ENCODE measurements at regions not wholly inside any gene's neighbourhood (a gene's known extent, or its start where the extent isn't known, plus 50 kb on each side); places are given as distances from the start of the nearest gene placed in this dataset.

- CTCF ChIA-PET, result interaction anchor here (1.5 kb wide), 1 partner anchor 9 kb away, joined by 3 read pairs; no protein-coding TSS in a partner anchor
- no peak overlapping the region for H3K4me3 Mint-ChIP-seq
These were observed 169.7 kb upstream of the FOXN2 start for GRCh38 chr2:48144777-48145176.

GRCh38 chr2:48145845-48146452 lies 168.5 kb upstream of the FOXN2 start:
- POLR2A ChIA-PET, result no interaction called here
- no peak overlapping the region for H3K27ac Mint-ChIP-seq
- H3K4me1 Mint-ChIP-seq, result peaks cover 15% of the 10 kb centered on the region
- no peak overlapping the region for H3K4me3 Mint-ChIP-seq
- no peaks in the 10 kb centered on the region for H3K27me3 Mint-ChIP-seq
- no peak for DNase-seq
- H3K9me3 Mint-ChIP-seq, result peaks cover 2% of the 10 kb centered on the region
- CTCF ChIA-PET, result no interaction called here
- peaks cover 4% of the 10 kb centered on the region for H3K36me3 Mint-ChIP-seq (ENCODE audit: low read depth)

More at GRCh38 chr2:48144777-48145176, 169.7 kb upstream of the FOXN2 start:
- POLR2A ChIA-PET, result interaction anchor here (1.0 kb wide), 1 partner anchor 238 kb away, joined by 3 read pairs; no protein-coding TSS in a partner anchor
- Mint-ChIP-seq H3K4me1 (peaks cover 15% of the 10 kb centered on the region), H3K27ac (no peak overlapping the region), H3K9me3 (peaks cover 2% of the 10 kb centered on the region), H3K27me3 (peaks cover 1% of the 10 kb centered on the region), H3K36me3 (ENCODE audit: low read depth) (peaks cover 4% of the 10 kb centered on the region)
- DNase-seq, result peak; percentile 24

- H3K9me3 Mint-ChIP-seq, result peaks cover 2% of the 10 kb centered on the region
- ChIA-PET CTCF (no interaction called here), POLR2A (no interaction called here)
- H3K27ac Mint-ChIP-seq, result no peak overlapping the region
- peaks cover 15% of the 10 kb centered on the region for H3K4me1 Mint-ChIP-seq
- H3K4me3 Mint-ChIP-seq, result no peak overlapping the region
- peaks cover 4% of the 10 kb centered on the region for H3K36me3 Mint-ChIP-seq (ENCODE audit: low read depth)
- DNase-seq, result no peak
- H3K27me3 Mint-ChIP-seq, result no peaks in the 10 kb centered on the region
These were observed 167.9 kb upstream of the FOXN2 start for GRCh38 chr2:48146552-48146951.

- Mint-ChIP-seq H3K27me3 (no peaks in the 10 kb centered on the region), H3K9me3 (peaks cover 2% of the 10 kb centered on the region), H3K27ac (no peak overlapping the region), H3K4me3 (no peak overlapping the region), H3K36me3 (ENCODE audit: low read depth) (peaks cover 4% of the 10 kb centered on the region), H3K4me1 (peaks cover 15% of the 10 kb centered on the region)
- ChIA-PET CTCF (no interaction called here), POLR2A (no interaction called here)
- no peak for DNase-seq
These were observed 166.8 kb upstream of the FOXN2 start for GRCh38 chr2:48147719-48148118.

- CTCF ChIA-PET, result no interaction called here
- Mint-ChIP-seq H3K27ac (no peak overlapping the region), H3K4me3 (no peak overlapping the region), H3K9me3 (no peaks in the 10 kb centered on the region), H3K36me3 (ENCODE audit: low read depth) (no peaks in the 10 kb centered on the region), H3K27me3 (no peaks in the 10 kb centered on the region), H3K4me1 (peaks cover 15% of the 10 kb centered on the region)
- POLR2A ChIA-PET, result no interaction called here
- no peak for DNase-seq
These were observed 165.5 kb upstream of the FOXN2 start for GRCh38 chr2:48148841-48149430.

GRCh38 chr2:48157150-48157549 lies 157.3 kb upstream of the FOXN2 start:
- no peak for DNase-seq
- ChIA-PET CTCF (no interaction called here), POLR2A (no interaction called here)
- Mint-ChIP-seq H3K4me3 (no peak overlapping the region), H3K27ac (no peak overlapping the region), H3K27me3 (peaks cover 16% of the 10 kb centered on the region), H3K4me1 (no peaks in the 10 kb centered on the region), H3K36me3 (ENCODE audit: low read depth) (peaks cover 11% of the 10 kb centered on the region), H3K9me3 (peaks cover 9% of the 10 kb centered on the region)

- H3K27ac Mint-ChIP-seq, result no peak overlapping the region
- ChIA-PET POLR2A (no interaction called here), CTCF (no interaction called here)
- peaks cover 6% of the 10 kb centered on the region for H3K9me3 Mint-ChIP-seq
- peaks cover 11% of the 10 kb centered on the region for H3K36me3 Mint-ChIP-seq (ENCODE audit: low read depth)
- H3K4me1 Mint-ChIP-seq, result no peaks in the 10 kb centered on the region
- no peak overlapping the region for H3K4me3 Mint-ChIP-seq
- peaks cover 21% of the 10 kb centered on the region for H3K27me3 Mint-ChIP-seq
- no peak for DNase-seq
These were observed 152.9 kb upstream of the FOXN2 start for GRCh38 chr2:48161628-48162027.

- H3K4me1 Mint-ChIP-seq, result no peaks in the 10 kb centered on the region
- peaks cover 2% of the 10 kb centered on the region for H3K9me3 Mint-ChIP-seq
- CTCF ChIA-PET, result no interaction called here
- no peak for DNase-seq
- H3K36me3 Mint-ChIP-seq (ENCODE audit: low read depth), result peaks cover 3% of the 10 kb centered on the region
- H3K27me3 Mint-ChIP-seq, result peaks cover 19% of the 10 kb centered on the region
- no peak overlapping the region for H3K4me3 Mint-ChIP-seq
- no peak overlapping the region for H3K27ac Mint-ChIP-seq
- POLR2A ChIA-PET, result no interaction called here
These were observed 151.7 kb upstream of the FOXN2 start for GRCh38 chr2:48162742-48163141.

GRCh38 chr2:48165070-48165753 lies 149.3 kb upstream of the FOXN2 start:
- Mint-ChIP-seq H3K27me3 (peaks cover 14% of the 10 kb centered on the region), H3K36me3 (ENCODE audit: low read depth) (no peaks in the 10 kb centered on the region), H3K27ac (no peak overlapping the region), H3K4me3 (no peak overlapping the region), H3K4me1 (no peaks in the 10 kb centered on the region), H3K9me3 (no peaks in the 10 kb centered on the region)
- ChIA-PET CTCF (no interaction called here), POLR2A (no interaction called here)
- no peak for DNase-seq

GRCh38 chr2:48169141-48169592 lies 145.3 kb upstream of the FOXN2 start:
- H3K36me3 Mint-ChIP-seq (ENCODE audit: low read depth), result no peaks in the 10 kb centered on the region
- POLR2A ChIA-PET, result no interaction called here
- H3K4me1 Mint-ChIP-seq, result no peaks in the 10 kb centered on the region
- no peak for DNase-seq
- H3K4me3 Mint-ChIP-seq, result no peak overlapping the region
- H3K27me3 Mint-ChIP-seq, result peaks cover 3% of the 10 kb centered on the region
- no peak overlapping the region for H3K27ac Mint-ChIP-seq
- H3K9me3 Mint-ChIP-seq, result no peaks in the 10 kb centered on the region
- CTCF ChIA-PET, result no interaction called here

- no peak overlapping the region for H3K4me3 Mint-ChIP-seq
- H3K36me3 Mint-ChIP-seq (ENCODE audit: low read depth), result no peaks in the 10 kb centered on the region
- peaks cover 3% of the 10 kb centered on the region for H3K27me3 Mint-ChIP-seq
- POLR2A ChIA-PET, result no interaction called here
- CTCF ChIA-PET, result no interaction called here
- H3K27ac Mint-ChIP-seq, result no peak overlapping the region
- H3K4me1 Mint-ChIP-seq, result no peaks in the 10 kb centered on the region
- no peak for DNase-seq
- no peaks in the 10 kb centered on the region for H3K9me3 Mint-ChIP-seq
These were observed 144.2 kb upstream of the FOXN2 start for GRCh38 chr2:48170281-48170680.

- DNase-seq, result no peak
- H3K27ac Mint-ChIP-seq, result no peak overlapping the region
These were observed 141.3 kb upstream of the FOXN2 start for GRCh38 chr2:48173141-48173540.

GRCh38 chr2:48174503-48174902 lies 140.0 kb upstream of the FOXN2 start:
- H3K4me3 Mint-ChIP-seq, result no peak overlapping the region
- no peaks in the 10 kb centered on the region for H3K9me3 Mint-ChIP-seq
- H3K27me3 Mint-ChIP-seq, result peaks cover 3% of the 10 kb centered on the region
- H3K4me1 Mint-ChIP-seq, result no peaks in the 10 kb centered on the region
- no peaks in the 10 kb centered on the region for H3K36me3 Mint-ChIP-seq (ENCODE audit: low read depth)
- POLR2A ChIA-PET, result no interaction called here
- CTCF ChIA-PET, result no interaction called here
- no peak overlapping the region for H3K27ac Mint-ChIP-seq
- no peak for DNase-seq

More at GRCh38 chr2:48173141-48173540, 141.3 kb upstream of the FOXN2 start:
- Mint-ChIP-seq H3K36me3 (ENCODE audit: low read depth) (no peaks in the 10 kb centered on the region), H3K4me3 (no peak overlapping the region), H3K9me3 (no peaks in the 10 kb centered on the region), H3K4me1 (no peaks in the 10 kb centered on the region), H3K27me3 (peaks cover 3% of the 10 kb centered on the region)
- POLR2A ChIA-PET, result no interaction called here
- CTCF ChIA-PET, result no interaction called here

GRCh38 chr2:48175254-48175653 lies 139.2 kb upstream of the FOXN2 start:
- CTCF ChIA-PET, result no interaction called here
- peaks cover 3% of the 10 kb centered on the region for H3K27me3 Mint-ChIP-seq
- H3K36me3 Mint-ChIP-seq (ENCODE audit: low read depth), result no peaks in the 10 kb centered on the region
- no peak for DNase-seq
- no peaks in the 10 kb centered on the region for H3K9me3 Mint-ChIP-seq
- POLR2A ChIA-PET, result no interaction called here
- H3K4me1 Mint-ChIP-seq, result no peaks in the 10 kb centered on the region
- no peak overlapping the region for H3K27ac Mint-ChIP-seq
- no peak overlapping the region for H3K4me3 Mint-ChIP-seq
